GM18868 (cell line): ENCODE measurements at regions not wholly inside any gene's neighbourhood (a gene's known extent, or its start where the extent isn't known, plus 50 kb on each side); places are given as distances from the start of the nearest gene placed in this dataset.

Source experiments
- ATAC-seq: cut with Tn5 transposase; IDR thresholded peaks from one replicate; pipeline ENCODE4 v1.9.1; 2021; ENCODE audit warnings: mild to moderate bottlenecking, moderate library complexity; ENCODE audit not compliant: unreplicated experiment

- no peak for ATAC-seq
Measured at GRCh38 chrX:6325437-6325836, 96.8 kb upstream of the NLGN4X start.

GRCh38 chrX:6313356-6313755 is 84.7 kb upstream of the NLGN4X start:
- ATAC-seq, result no peak

GRCh38 chrX:6311540-6311939 is 82.9 kb upstream of the NLGN4X start:
- ATAC-seq, result no peak

- ATAC-seq, result no peak
Measured at GRCh38 chrX:6307156-6307555, 78.5 kb upstream of the NLGN4X start.

- peak; percentile 68 for ATAC-seq
Measured at GRCh38 chrX:6299724-6300123, 71.1 kb upstream of the NLGN4X start.

GRCh38 chrX:6293716-6294115 is 65.0 kb upstream of the NLGN4X start:
- no peak for ATAC-seq

- ATAC-seq, result no peak
Measured at GRCh38 chrX:6292599-6292998, 63.9 kb upstream of the NLGN4X start.

GRCh38 chrX:6291444-6291843 is 62.8 kb upstream of the NLGN4X start:
- ATAC-seq, result no peak

- no peak for ATAC-seq
Measured at GRCh38 chrX:6283826-6284225, 55.2 kb upstream of the NLGN4X start.

- ATAC-seq, result no peak
Measured at GRCh38 chrX:6279277-6279909, 50.7 kb upstream of the NLGN4X start.
